GM20000 (cell line): ENCODE measurements at regions not wholly inside any gene's neighbourhood (a gene's known extent, or its start where the extent isn't known, plus 50 kb on each side); places are given as distances from the start of the nearest gene placed in this dataset.
"Not testable (repeated sequence)": the region's sequence is repeated elsewhere in the genome, so short reads cannot be mapped to it uniquely, and the experiment has no call there.

Experiments
- DNase-seq: peaks from one replicate; pipeline ENCODE4 v3.0.0; 2012; ENCODE audit warnings: low spot score
- CTCF ChIP-seq: IDR thresholded peaks from 2 replicates; pipeline ENCODE4 v1.5.1; 2012; ENCODE audit warnings: mild to moderate bottlenecking, control low read depth; ENCODE audit errors: extremely low read depth, missing control alignments

DNA sequence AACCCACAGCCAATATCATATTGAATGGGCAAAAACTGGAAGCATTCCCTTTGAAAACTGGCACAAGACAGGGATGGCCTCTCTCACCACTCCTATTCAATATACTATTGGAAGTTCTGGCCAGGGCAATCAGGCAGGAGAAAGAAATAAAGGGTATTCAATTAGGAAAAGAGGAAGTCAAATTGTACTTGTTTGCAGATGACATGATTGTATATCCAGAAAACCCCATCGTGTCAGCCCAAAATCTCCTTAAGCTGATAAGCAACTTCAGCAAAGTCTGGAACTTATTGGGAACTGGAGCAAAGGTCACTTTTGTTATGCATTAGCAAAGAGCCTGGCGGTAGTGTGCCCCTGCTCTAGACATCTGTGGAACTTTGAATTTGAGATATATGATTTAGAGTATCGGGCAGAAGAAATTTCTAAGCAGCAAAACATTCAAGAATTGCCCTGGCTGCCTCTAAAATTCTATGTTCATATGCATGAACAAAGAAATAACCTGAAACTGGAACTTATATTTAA lies 53.4 kb upstream of the PSMA1 start:
- not testable (repeated sequence) for DNase-seq

DNA sequence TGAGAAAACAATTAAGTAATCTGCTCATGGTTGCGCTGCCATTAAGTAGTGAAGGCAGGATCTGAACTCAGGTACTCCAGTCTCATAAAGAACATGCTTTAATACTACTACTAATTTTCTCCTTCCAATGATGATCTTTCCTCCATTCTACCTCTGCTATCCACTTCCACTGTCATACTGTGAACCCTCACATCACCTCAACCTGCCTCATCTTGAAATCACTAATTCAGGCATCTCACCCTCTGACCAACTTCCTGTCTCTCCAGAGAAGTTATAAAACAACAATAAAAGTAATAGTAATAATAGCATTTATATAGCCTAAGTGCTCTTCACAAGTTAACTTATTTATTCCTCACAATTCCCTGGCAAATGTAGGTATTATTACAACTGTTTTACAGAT lies 57.1 kb upstream of the PSMA1 start:
- no peak for TF ChIP-seq CTCF

GRCh38 chr11:14577835-14578529 lies 57.8 kb upstream of the PSMA1 start:
- TF ChIP-seq CTCF, result no peak
- no peak for DNase-seq

More for the DNA sequence above, 57.1 kb upstream of the PSMA1 start:
- DNase-seq, result no peak

- no peak for TF ChIP-seq CTCF
- peak; percentile 53 for DNase-seq
Observed at GRCh38 chr11:14578541-14578956, 58.4 kb upstream of the PSMA1 start.

DNA sequence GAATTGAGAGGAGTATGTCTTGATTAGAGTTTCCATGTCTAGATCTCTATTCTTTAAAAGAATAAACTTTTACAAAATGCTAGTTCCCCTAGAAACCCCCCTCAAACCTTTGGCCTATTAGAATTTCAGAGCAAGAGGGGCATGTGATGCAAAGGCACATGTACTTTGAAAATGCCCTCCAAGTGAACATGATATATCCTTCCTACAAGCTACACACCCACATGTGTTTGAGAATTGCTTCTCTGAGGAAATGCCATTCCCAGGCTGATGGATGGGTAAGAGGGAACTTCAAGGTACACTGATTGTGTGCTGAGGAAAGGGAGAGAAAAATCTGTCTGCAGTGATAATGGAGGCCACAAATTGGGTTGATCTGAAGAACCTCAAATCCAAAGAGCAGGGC lies 59.5 kb upstream of the PSMA1 start:
- no peak for DNase-seq
- TF ChIP-seq CTCF, result no peak

DNA sequence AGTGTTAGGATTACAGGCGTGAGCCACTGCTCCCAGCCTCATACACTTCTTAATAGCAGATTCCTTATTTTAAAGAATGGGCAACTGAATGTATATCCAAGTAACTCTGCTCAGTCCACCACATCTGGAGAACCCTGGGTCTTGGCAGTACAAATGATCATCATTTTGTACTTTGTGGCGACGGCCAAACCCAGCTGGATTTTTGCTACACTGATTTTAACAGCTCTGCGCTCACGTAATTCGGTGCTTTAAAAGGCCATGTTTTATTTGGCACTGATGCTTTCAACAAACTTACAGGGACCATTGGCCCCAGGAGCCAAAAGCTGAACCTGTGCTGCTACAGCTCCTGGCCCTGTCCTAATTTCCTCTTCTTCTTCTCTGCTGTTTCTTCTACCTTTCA lies 60.8 kb upstream of the PDE3B start:
- no peak for TF ChIP-seq CTCF
- DNase-seq, result no peak

- DNase-seq, result no peak
- TF ChIP-seq CTCF, result no peak
Observed at GRCh38 chr11:14583252-14584034, 60.2 kb upstream of the PDE3B start.

DNA sequence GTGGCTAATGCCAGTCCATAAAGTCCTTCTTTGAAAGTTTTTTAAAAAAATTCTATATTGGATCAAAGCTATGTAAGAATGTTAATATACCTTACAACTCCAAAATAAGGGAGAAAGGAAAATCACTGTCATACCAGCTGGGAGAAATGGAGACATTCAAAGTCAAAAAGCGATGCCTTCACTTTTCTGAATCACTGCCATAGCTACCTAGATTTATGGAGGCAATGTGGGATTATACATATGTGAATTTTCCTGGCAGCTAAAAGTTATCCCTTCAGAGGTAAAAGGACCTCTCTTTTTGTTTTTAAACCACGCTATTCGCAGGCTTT lies 59.6 kb upstream of the PDE3B start:
- DNase-seq, result no peak
- no peak for TF ChIP-seq CTCF
